ENCODE measurements at regions not wholly inside any gene's neighbourhood (a gene's known extent, or its start where the extent isn't known, plus 50 kb on each side); places are given as distances from the start of the nearest gene placed in this dataset.

- no peak for ATAC-seq
- H3K36me3 ChIP-seq, result no peaks in the 10 kb centered on the region
- no peaks in the 10 kb centered on the region for H3K27me3 ChIP-seq
- H3K4me3 ChIP-seq, result no peak overlapping the region
- peaks cover 0 to 7% (median 0%) of the 10 kb centered on the region in 3 donors for H3K9me3 ChIP-seq
- no peak for TF ChIP-seq POLR2AphosphoS5 (IDR thresholded peaks at IDR 0.05)
- H3K4me1 ChIP-seq, result no peaks in the 10 kb centered on the region
- H3K27ac ChIP-seq, result no peak overlapping the region
These were observed 494.7 kb upstream of the CHORDC1 start for GRCh38 chr11:90717522-90717921.

GRCh38 chr11:90705661-90706060 is 482.8 kb upstream of the CHORDC1 start:
- Histone ChIP-seq H3K4me3 (no peak overlapping the region), H3K27me3 (no peaks in the 10 kb centered on the region), H3K36me3 (no peaks in the 10 kb centered on the region), H3K9me3 (no peaks in the 10 kb centered on the region), H3K27ac (no peak overlapping the region), H3K4me1 (no peaks in the 10 kb centered on the region)
- no peak for ATAC-seq
- TF ChIP-seq EP300 (IDR thresholded peaks at IDR 0.05) (no peak), POLR2AphosphoS5 (IDR thresholded peaks at IDR 0.05) (no peak), CTCF (IDR thresholded peaks at IDR 0.05) (no peak)

GRCh38 chr11:90704510-90704909 is 481.7 kb upstream of the CHORDC1 start:
- 86 to 95% methylated on average over 4 of the region's 5 CpGs for WGBS, 2 donors (ENCODE audit: low coverage in 1 of 2)

GRCh38 chr11:90701716-90702115 is 478.9 kb upstream of the CHORDC1 start:
- no peak for ATAC-seq
- Histone ChIP-seq H3K27ac (no peak overlapping the region), H3K4me3 (no peak overlapping the region), H3K27me3 (no peaks in the 10 kb centered on the region), H3K9me3 (no peaks in the 10 kb centered on the region), H3K36me3 (no peaks in the 10 kb centered on the region), H3K4me1 (no peaks in the 10 kb centered on the region)
- TF ChIP-seq CTCF (IDR thresholded peaks at IDR 0.05) (no peak), EP300 (IDR thresholded peaks at IDR 0.05) (no peak), POLR2AphosphoS5 (IDR thresholded peaks at IDR 0.05) (no peak), POLR2A (IDR thresholded peaks at IDR 0.05) (no peak)
- 71 to 87% methylated on average over 1 to 2 of the region's 2 CpGs for WGBS, 2 donors (ENCODE audit: low coverage in 1 of 2)

More at GRCh38 chr11:90704510-90704909, 481.7 kb upstream of the CHORDC1 start:
- H3K4me3 ChIP-seq, result no peak overlapping the region
- no peaks in the 10 kb centered on the region for H3K27me3 ChIP-seq
- no peaks in the 10 kb centered on the region for H3K4me1 ChIP-seq
- no peak overlapping the region for H3K27ac ChIP-seq
- ATAC-seq, result no peak
- no peaks in the 10 kb centered on the region for H3K36me3 ChIP-seq
- no peaks in the 10 kb centered on the region for H3K9me3 ChIP-seq
- TF ChIP-seq POLR2AphosphoS5 (IDR thresholded peaks at IDR 0.05) (no peak), POLR2A (IDR thresholded peaks at IDR 0.05) (no peak), CTCF (IDR thresholded peaks at IDR 0.05) (no peak), EP300 (IDR thresholded peaks at IDR 0.05) (no peak)

- no peak for ATAC-seq
- TF ChIP-seq POLR2AphosphoS5 (IDR thresholded peaks at IDR 0.05) (no peak), POLR2A (IDR thresholded peaks at IDR 0.05) (no peak), CTCF (IDR thresholded peaks at IDR 0.05) (no peak), EP300 (IDR thresholded peaks at IDR 0.05) (no peak)
- WGBS, 2 donors (ENCODE audit: low coverage in 1 of 2), result 13 to 69% methylated on average over 4 of the region's 4 CpGs
- no peaks in the 10 kb centered on the region for H3K4me1 ChIP-seq
- H3K36me3 ChIP-seq, result no peaks in the 10 kb centered on the region
- H3K27me3 ChIP-seq, result no peaks in the 10 kb centered on the region
- no peak overlapping the region for H3K27ac ChIP-seq
- no peak overlapping the region for H3K4me3 ChIP-seq
- H3K9me3 ChIP-seq, result no peaks in the 10 kb centered on the region
These were observed 478.1 kb upstream of the CHORDC1 start for GRCh38 chr11:90700789-90701439.
